Breast epithelium (tissue), 3 donors: ENCODE measurements at regions not wholly inside any gene's neighbourhood (a gene's known extent, or its start where the extent isn't known, plus 50 kb on each side); places are given as distances from the start of the nearest gene placed in this dataset.
"Not testable (repeated sequence)": the region's sequence is repeated elsewhere in the genome, so short reads cannot be mapped to it uniquely, and the experiment has no call there.

Experiments used
- POLR2A ChIP-seq: fragments of 450-650 bp; IDR thresholded peaks from one replicate; pipeline ENCODE4 v1.6.1; 2016; ENCODE audit warnings: antibody characterized with exemption, mild to moderate bottlenecking, moderate library complexity
- POLR2AphosphoS5 ChIP-seq, 3 donors: sonication (generic); formaldehyde crosslinking; IDR thresholded peaks; one replicate each; pipeline ENCODE4 v1.6.1; 2017; ENCODE audit warnings: antibody characterized with exemption in 3 of 3
- TF ChIP-seq, protein P1 (sequence below), 3 donors: fragments of 450-650 bp; IDR thresholded peaks; one replicate each; pipeline ENCODE4 v1.5.1; 2016 to 2017; ENCODE audit warnings: antibody characterized with exemption in 3 of 3, mild to moderate bottlenecking in 3 of 3, moderate library complexity in 3 of 3

DNA sequence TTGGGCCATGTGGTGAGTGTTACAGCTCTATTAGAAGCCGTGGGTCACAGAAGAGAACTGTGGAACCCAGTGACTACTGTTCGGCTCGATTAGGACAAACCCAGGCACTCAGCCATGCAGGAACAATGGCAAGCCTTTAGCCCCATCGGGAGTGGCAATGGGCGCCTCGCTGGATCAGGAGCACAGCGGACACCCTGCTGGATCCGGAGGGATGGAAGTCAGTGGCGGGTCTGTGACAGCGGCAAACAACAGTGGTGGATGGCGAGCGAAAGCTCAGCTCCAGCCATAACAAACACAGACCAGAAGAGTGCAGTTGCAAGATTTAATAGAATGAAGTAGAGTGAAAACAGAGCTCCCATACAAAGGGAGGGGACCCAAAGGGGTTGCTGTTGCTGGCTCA, 297.8 kb downstream of the ZPLD1 start:
- TF ChIP-seq, protein P1, sequence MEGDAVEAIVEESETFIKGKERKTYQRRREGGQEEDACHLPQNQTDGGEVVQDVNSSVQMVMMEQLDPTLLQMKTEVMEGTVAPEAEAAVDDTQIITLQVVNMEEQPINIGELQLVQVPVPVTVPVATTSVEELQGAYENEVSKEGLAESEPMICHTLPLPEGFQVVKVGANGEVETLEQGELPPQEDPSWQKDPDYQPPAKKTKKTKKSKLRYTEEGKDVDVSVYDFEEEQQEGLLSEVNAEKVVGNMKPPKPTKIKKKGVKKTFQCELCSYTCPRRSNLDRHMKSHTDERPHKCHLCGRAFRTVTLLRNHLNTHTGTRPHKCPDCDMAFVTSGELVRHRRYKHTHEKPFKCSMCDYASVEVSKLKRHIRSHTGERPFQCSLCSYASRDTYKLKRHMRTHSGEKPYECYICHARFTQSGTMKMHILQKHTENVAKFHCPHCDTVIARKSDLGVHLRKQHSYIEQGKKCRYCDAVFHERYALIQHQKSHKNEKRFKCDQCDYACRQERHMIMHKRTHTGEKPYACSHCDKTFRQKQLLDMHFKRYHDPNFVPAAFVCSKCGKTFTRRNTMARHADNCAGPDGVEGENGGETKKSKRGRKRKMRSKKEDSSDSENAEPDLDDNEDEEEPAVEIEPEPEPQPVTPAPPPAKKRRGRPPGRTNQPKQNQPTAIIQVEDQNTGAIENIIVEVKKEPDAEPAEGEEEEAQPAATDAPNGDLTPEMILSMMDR (IDR thresholded peaks at IDR 0.05) = not testable (repeated sequence)
- not testable (repeated sequence) for TF ChIP-seq POLR2A; POLR2AphosphoS5 (IDR thresholded peaks at IDR 0.05)
